UCSD-AML1 (cell line): ENCODE measurements at regions not wholly inside any gene's neighbourhood (a gene's known extent, or its start where the extent isn't known, plus 50 kb on each side); places are given as distances from the start of the nearest gene placed in this dataset.
"Not testable (repeated sequence)": the region's sequence is repeated elsewhere in the genome, so short reads cannot be mapped to it uniquely, and the experiment has no call there.

ENCODE experiments used
- DNase-seq: peaks from one replicate; lab custom pipeline; 2025; ENCODE audit not compliant: unreplicated experiment; lab: John Stamatoyannopoulos, UW

DNA sequence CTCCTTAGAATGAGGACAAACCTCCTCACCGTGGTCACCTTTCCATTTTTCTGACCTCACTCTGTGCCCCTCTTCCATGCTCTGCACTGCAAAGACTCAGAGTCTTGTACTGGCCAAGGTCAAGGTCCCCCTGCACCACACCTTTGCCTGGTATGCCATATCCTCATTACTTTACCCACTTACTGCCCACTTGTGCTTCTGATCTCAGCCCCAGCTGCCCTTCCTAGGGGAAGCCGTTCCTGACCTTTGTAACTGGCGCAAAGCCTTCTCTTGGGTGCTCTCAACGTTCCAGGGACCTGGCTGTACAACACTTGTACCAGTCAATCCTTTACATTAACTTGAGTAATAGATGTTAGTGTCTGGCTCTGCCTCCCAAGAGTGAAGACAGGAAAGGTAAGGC is 256.0 kb downstream of the SV2B start:
- DNase-seq: no peak

DNA sequence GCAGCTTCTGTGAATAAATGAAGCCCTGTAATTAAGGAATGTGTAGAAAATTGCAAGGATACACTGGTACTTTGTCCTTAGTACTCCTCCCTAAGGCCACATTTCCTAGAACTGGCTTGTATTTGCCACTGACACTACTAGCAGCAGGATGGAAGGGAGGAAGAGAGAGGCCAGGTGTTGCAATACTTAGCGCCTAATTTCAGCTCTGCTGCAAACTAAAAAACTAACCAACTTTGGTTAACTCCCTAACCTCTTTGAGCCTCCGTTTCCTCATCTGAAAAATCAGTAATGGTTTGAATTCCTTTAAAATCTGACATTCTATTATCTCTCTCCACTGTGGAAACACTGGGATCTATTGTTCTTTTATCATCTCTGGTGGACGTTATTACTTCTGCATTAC is 257.0 kb downstream of the SV2B start:
- no peak for DNase-seq

DNA sequence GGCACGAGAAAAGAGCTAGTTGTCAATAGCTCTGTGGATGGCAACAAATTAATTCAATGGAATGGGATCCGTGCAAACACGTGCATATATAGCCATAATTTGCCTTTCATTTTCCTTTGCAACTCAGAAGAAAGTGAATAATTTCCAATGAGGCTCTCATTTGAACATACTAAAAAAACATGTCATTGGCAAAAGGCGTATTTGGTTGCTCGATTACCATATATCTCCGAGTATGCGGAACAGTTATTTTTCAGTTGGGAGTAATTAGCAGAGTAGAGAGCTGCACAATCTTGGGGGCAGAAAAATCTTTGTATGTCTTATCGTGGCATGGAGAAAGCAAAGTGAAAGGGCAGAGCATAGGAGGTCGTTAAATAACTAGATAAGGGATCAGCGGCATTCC is 257.4 kb downstream of the SV2B start:
- no peak for DNase-seq

DNA sequence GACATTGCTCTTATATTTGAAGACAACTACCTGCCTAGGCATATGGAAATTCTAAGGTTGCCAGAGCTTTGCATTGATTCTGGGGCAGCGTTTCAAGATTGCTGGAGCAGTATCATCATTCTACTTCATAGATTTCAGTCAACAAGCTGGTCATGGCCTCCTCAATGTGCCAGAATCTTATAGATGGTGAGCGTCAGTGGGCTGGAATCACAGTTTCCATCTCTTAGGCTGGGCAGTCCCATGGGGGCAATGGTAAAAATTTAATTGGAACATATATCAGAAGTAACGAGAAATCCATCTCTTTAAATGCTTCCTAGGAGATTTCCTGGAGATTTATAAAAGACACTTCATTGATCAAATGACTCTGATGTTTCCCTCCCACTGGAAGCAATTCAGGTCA is 258.3 kb downstream of the SV2B start:
- DNase-seq: no peak

DNA sequence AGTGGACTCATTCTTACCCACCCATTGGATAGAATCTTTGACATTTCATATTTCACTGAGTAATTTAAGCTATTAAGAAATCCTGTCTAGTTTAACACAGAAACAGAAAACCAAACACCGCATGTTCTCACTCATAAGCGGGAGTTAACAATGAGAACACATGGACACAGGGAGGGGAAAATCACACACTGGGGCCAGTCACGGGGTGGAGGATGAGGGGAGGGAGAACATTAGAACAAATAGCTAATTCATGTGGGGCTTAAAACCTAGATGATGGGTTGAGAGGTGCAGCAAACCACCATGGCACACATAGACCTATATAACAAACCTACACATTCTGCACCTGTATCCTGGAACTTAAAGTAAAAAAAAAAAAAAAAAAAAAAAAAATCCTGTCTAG is 261.6 kb downstream of the SV2B start:
- not testable (repeated sequence) for DNase-seq

DNA sequence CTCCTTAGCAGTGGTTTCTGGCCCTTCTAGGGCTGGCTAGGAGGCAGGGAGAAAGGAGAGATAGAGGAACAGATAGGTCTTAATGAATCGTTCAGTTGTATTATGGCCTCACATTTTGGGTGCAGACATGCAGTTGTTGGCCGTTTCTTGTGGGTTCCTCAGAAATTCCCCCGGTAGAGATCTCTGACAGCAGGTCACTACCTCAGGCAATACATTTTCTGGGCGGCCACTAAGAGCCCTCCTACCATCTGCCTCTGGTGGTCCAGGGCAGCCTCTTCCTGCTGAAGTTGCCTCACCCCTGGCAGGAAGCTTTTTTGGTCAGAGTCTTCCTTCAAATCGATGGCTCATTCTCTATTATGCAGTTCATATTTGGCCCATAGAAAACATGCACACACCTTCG is 266.1 kb downstream of the SV2B start:
- DNase-seq: no peak

DNA sequence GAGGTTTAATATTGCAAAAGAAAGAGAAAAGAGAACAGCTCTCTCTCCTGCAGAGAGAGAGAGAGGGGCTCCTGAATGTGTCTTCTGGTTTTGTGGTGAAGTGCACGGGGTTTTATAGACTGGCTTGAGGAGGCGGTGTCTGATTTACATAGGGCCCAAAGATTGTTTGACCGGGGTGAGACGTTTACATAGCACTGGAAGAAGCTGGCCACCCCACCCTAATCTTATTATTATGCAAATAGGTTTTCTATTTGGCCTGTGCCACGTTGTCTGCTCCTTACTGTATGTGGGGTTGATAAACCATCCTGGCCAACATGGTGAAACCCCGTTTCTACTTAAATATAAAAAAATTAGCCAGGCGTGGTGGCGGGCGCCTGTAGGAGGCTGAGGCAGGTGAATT is 268.6 kb downstream of the SV2B start:
- no peak for DNase-seq

DNA sequence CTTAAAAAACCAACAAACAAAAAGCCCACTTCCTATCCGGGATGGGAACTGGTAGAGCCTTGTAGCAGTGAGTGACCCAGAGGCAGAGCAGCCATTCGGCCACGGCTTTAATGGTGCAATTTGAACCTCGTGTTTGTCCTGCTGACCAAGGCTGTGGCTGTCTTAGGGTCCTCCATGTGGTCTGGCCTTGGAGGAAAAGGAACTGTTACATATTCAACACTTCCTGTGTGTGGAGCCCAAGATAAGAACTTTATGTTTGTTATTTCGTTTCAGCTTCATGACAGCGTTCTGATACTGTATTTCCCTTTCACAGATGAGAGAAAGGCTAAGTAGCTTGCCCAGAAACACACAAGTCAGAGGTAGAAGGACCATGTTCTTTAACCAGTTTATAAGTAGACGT is 269.8 kb downstream of the SV2B start:
- peak; percentile 64 for DNase-seq

DNA sequence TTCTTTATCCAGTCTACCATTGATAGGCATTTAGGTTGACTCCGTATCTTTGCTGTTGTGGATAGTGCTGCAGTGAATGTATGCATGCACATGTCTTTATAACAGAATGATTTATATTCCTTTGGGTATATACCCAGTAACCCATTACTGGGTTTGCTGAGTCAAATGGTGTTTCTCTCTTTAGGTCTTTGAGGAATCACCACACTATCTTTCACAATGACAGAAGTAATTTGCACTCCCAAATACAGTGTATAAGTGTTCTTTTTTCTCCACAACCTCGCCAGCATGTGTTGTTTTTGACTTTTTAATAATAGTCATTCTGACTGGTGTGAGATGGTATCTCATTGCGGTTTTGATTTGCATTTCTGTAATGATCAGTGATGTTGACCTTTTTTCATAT is 271.3 kb downstream of the SV2B start:
- not testable (repeated sequence) for DNase-seq

DNA sequence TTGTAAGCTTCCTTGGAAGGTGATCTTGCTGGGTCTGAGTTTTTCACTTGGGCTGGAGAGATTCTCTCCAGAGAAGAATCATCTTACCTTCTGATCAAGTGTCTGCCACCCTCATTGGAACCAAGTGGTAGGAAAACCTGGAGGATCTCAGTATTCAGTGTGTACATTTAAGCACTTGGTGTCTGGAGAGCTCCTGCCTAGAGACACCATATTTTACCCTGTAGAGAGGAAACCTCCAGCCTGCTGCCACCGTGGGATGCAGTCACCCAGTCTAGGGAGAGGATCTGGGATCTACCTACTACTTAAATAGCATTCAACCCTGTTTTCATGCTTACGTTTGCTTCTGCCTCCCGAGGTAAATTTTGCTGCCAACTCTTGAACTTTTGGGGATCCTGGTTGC is 274.3 kb downstream of the SV2B start:
- DNase-seq: no peak

DNA sequence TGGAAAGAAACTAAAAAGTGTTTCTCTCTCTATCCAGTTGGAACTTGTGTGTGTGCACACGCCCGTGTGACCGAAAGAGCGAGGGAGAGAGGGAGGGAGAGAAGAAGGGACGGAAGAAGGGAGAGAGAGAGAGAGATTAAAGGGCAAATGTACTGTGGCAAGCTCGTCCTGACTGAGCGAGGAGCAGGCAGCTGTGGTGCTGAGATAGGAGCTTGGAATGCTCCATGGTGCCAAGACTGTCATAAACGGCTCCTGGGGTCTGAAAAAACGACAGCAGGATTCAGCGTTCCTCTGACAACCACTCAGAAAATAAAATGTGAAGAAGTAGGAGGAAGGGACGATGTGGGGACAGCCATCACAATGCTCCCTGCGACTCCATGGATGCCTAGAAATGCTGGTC is 276.0 kb downstream of the SV2B start:
- DNase-seq: no peak

DNA sequence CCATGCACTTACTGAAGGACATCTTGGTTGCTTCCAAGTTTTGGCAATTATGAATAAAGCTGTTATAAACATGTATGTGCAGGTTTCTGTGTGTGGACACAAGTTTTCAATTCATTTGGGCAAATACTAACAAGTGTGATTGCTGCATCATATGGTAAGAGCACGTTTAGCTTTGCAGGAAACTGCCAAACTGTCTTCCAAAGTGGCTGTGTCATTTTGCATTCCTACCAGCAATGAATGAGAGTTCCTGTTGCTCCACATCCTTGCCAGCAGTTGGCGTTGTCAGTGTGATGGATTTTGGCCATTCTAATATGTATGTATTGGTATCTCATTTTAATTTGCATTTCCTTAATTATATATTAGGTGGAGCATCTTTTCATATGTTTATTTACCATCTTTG is 280.1 kb downstream of the SV2B start:
- DNase-seq: no peak

DNA sequence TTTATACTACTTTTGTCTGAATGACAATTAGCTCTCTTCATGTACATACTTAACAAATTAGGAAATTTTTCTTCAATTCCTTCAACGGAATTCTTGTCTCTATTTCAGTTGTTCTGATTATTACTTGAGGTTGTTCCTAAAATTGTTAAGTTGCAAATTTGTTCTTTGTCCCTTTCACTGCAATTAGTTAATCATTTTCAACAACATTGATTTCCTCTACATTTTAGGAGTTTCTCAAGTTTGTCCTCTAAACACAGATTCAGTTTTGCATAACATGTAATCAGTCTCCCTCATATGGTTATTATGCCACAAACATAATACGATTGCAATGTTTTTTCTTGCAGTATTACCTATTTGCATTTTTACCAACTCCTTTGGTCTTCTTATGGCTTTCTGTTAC is 283.5 kb downstream of the SV2B start:
- no peak for DNase-seq

DNA sequence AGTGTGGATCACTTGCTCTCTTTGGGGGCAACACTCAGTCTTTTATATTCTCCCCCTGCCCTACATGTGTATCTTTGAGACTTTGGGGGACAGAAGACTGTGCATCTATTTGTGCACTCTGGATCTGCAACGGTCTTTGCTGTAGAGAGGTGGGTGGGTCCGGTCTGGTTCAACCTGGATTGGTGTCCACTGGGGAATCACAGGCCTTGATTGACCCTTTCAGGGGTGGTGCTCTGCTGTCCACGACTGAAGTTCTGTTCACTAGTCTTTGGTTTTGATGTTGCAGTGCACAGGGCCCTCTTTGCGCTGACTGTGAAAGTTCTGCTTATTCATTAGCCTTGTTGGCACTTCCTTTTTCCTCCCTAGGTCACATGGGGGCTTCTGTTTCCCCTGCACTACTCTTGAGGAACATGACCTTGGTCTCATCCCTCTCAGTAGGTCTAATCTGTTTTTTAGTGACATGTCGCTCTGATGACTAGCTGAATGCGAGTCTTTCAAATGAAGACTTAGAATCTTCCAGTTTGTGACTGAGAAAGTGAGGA is 284.2 kb downstream of the SV2B start:
- DNase-seq: no peak

DNA sequence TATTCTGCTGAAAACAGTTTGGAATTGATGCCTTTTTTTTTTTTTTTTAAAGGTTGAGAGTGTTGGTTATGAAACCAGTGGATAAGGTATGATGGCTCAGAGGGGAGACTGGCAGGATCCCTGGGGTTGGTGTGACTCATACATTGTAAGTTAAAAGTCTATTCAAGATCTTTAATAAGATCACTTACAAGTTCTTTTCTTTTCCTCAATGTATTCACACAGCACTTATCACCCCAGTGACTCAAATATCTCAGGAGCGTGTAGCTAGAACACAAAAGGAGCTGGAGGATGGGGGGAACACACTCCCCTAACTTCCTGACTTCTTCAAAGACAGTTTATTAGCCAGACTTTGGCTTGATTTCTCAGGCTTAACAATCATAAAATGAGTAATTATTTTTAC is 285.3 kb downstream of the SV2B start:
- DNase-seq: no peak

DNA sequence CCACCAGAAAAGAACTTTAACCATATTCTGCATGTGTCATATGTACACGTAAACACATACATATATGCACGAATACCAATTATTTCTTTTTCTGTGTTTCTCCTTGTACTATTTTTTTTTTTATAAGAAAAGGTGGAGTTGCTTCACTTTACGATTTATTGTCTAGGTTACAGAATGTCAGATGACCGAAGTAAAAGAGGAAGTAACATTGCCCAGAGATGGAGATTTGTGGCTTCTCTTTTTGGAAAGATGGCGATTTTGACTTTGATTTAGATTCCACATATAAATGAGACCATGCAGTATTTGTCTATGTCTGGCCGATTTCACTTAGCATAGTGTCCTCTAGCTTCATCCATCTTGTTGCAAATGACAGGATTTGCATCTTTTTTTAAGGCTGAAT is 293.1 kb downstream of the SV2B start:
- DNase-seq: no peak

DNA sequence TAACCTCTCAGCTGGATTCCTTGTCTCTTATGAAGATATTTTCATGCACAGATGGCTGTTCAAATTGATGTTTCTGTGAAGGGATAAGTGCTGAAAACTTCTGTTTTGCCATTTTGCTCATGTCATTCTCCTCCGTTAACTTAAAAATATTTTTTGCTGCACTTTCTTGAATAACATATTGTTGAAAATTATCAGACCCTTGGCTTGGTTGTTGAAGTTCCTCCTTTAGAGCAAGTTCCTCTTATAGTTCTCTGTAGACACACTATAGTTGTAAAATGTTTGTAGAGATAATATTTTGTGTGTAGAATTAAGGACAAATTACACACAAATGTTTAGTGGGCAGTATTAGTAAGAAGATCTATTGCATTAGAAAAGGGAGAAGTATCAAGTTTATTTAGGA is 300.4 kb downstream of the SV2B start:
- no peak for DNase-seq

DNA sequence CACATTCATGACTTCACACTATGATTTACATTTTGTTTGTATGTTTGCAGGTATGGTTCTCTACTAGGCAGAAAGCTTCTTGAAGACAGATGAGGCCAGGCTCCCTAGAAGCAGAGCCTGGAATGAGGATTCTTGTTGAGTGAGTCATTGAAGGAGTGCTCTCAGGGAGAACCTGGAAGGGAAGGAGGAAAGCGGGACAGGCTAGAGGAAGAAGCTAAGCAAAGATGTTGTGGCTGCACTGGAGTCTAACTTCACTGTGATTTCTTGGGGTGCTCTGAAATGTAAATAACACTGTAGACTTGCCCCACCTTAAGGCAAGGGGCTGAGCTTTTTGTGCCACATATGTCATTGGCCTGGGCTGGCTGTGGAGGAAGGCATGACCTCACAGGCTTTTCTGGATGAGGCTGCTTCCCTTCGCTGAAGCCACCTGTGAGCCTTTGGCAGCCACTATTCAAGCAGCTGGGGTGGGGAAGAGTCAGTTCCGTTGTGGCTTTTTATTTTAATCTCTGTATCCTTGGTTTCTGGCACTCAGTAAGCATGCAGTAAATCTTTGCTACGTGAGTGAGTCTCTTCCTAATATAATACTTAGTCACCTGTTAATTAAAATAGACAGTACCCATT is 307.3 kb downstream of the SV2B start:
- no peak for DNase-seq

DNA sequence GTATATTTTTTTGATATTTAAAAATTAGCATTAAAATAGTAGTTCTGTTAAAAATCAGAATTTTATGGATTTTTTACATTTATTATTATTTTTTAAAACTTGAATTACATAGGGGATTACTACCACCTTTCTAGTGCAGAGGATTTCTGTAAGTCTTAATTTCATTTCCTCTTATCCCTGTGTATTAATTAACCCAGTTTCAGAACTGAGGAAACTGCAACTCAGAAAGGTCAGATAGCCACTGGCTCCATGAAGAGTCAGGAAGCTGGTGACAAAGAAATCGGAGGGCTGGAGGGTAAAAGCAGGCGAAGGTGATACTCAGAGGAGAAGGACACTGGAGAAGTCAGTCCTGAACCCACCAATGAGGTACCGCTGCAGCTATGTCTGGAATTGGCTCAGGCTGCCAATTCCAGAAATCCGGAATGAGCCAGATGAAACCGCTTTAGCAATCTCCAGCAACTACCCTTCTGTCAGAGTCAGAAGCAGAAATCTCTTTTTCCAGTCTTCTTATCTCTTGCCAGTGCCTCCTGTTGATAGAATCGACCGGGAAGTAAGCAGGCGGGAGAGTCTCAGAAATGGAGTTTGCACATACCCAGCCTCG is 308.5 kb downstream of the SV2B start:
- DNase-seq: no peak

DNA sequence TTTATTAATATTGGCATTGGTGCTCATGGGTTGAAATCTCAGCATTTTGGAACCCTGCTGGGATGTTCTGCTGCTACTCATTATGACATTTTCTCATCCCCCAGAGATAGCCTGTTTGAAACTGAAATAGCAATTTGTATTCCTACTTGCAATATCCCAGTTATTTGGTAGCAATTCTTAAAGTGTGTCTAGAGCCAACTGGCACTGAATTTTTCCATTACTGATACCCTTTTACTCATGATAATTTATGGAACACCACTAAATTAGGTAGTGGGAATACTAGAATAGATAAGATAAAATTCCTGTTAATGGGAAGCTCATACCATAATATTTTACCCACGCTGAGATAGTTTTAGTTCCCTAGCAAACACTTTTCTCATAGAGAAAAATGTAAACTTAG is 309.3 kb downstream of the SV2B start:
- DNase-seq: no peak

DNA sequence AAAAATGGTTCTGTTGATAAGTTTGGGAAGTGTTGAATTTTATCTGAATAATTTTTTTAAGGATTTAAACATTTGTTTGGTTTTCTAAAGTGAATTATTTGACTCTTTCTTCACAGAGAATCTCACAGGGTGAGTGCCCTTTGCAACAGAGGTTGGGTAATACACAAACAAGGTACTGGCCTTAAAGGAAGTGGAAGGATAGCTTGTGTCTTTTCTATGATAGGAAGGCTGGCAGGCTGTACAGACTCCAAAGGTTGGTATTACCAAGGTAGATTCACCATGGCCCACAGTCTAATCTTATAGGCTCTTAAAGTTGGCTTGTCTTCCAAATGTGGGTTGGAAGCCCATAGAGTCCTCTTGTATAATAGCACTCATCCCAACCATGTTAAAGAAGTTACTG is 311.5 kb downstream of the SV2B start:
- DNase-seq: no peak

DNA sequence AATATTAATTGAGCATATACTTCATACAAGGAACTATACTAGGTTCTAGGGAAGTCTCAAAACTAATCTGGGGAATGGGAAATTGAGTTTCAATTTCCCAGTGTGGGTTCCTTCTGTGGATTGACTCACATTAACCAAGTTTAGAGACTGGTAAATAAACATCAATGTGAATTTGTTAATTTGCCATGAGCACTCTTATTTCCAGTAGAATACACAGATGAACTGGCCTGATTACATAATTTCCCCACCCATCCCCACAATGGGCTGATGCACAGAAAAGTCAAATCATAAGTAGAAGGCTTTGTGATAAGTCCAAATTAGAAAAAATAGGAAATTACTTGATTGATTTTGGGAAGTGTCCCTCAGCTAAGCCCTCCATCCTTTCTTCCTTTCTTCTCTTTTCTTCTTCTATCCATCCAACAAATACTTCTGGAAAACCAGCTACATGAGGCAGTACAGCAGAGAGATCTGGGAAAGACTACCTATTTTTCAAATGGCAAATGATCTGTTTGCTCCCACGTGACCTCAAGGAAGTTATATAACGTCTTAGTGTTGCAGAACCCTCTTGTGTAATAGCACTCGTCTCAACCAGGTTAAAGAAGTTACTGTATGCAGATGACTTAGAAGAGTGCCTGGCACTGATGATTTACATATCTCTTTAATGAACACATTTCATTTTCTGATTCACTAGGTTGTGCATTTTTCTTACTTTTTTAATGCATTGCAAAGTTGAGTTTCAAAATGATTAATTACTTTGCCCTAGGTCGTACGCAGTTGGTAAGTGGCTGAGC is 312.3 kb downstream of the SV2B start:
- DNase-seq: no peak
